ENCODE measurements at regions not wholly inside any gene's neighbourhood (a gene's known extent, or its start where the extent isn't known, plus 50 kb on each side); places are given as distances from the start of the nearest gene placed in this dataset.
A peak's percentile ranks its signal among the peaks of the same experiment; 100 is the strongest.

GRCh38 chr7:46224363-46224762 lies 303.3 kb upstream of the IGFBP3 start:
- peaks cover 15% of the 10 kb centered on the region for H3K4me1 ChIP-seq (ENCODE audit: insufficient read depth, poor library complexity, severe bottlenecking)
- ATAC-seq (ENCODE audit: low read depth) (no peak), DNase-seq (ENCODE audit: low spot score) (no peak)
- no peaks in the 10 kb centered on the region for H3K27me3 ChIP-seq (ENCODE audit: insufficient read depth, poor library complexity, severe bottlenecking)
- no peaks in the 10 kb centered on the region for H3K9me3 ChIP-seq (ENCODE audit: severe bottlenecking)
- H3K36me3 ChIP-seq (ENCODE audit: low read depth) = no peaks in the 10 kb centered on the region
- TF ChIP-seq CTCF (IDR thresholded peaks at IDR 0.05; ENCODE audit: poor library complexity, severe bottlenecking) = no peak
- no peak overlapping the region for H3K27ac ChIP-seq (ENCODE audit: poor library complexity, severe bottlenecking)
- no peak overlapping the region for H3K4me3 ChIP-seq (ENCODE audit: severe bottlenecking)

GRCh38 chr7:46220066-46220630 lies 299.1 kb upstream of the IGFBP3 start:
- Histone ChIP-seq H3K27ac (ENCODE audit: poor library complexity, severe bottlenecking) (peak overlapping the region; percentile 36), H3K4me3 (ENCODE audit: severe bottlenecking) (no peak overlapping the region), H3K9me3 (ENCODE audit: severe bottlenecking) (no peaks in the 10 kb centered on the region), H3K27me3 (ENCODE audit: insufficient read depth, poor library complexity, severe bottlenecking) (no peaks in the 10 kb centered on the region), H3K36me3 (ENCODE audit: low read depth) (no peaks in the 10 kb centered on the region), H3K4me1 (ENCODE audit: insufficient read depth, poor library complexity, severe bottlenecking) (peaks cover 12% of the 10 kb centered on the region)
- TF ChIP-seq CTCF (IDR thresholded peaks at IDR 0.05; ENCODE audit: poor library complexity, severe bottlenecking) = no peak
- ATAC-seq (ENCODE audit: low read depth) (peak; percentile 99), DNase-seq (ENCODE audit: low spot score) (peak; percentile 83)

- ATAC-seq (ENCODE audit: low read depth) (no peak), DNase-seq (ENCODE audit: low spot score) (no peak)
- Histone ChIP-seq H3K27me3 (ENCODE audit: insufficient read depth, poor library complexity, severe bottlenecking) (no peaks in the 10 kb centered on the region), H3K27ac (ENCODE audit: poor library complexity, severe bottlenecking) (no peak overlapping the region), H3K4me1 (ENCODE audit: insufficient read depth, poor library complexity, severe bottlenecking) (peaks cover 12% of the 10 kb centered on the region), H3K36me3 (ENCODE audit: low read depth) (no peaks in the 10 kb centered on the region), H3K9me3 (ENCODE audit: severe bottlenecking) (no peaks in the 10 kb centered on the region), H3K4me3 (ENCODE audit: severe bottlenecking) (no peak overlapping the region)
- no peak for TF ChIP-seq CTCF (IDR thresholded peaks at IDR 0.05; ENCODE audit: poor library complexity, severe bottlenecking)
Measured at GRCh38 chr7:46218461-46219200, 297.6 kb upstream of the IGFBP3 start.

GRCh38 chr7:46215987-46216567 lies 295.0 kb upstream of the IGFBP3 start:
- ATAC-seq (ENCODE audit: low read depth) = no peak
- Histone ChIP-seq H3K4me1 (ENCODE audit: insufficient read depth, poor library complexity, severe bottlenecking) (peaks cover 12% of the 10 kb centered on the region), H3K4me3 (ENCODE audit: severe bottlenecking) (no peak overlapping the region), H3K27ac (ENCODE audit: poor library complexity, severe bottlenecking) (no peak overlapping the region), H3K36me3 (ENCODE audit: low read depth) (no peaks in the 10 kb centered on the region), H3K9me3 (ENCODE audit: severe bottlenecking) (no peaks in the 10 kb centered on the region), H3K27me3 (ENCODE audit: insufficient read depth, poor library complexity, severe bottlenecking) (no peaks in the 10 kb centered on the region)
- TF ChIP-seq CTCF (IDR thresholded peaks at IDR 0.05; ENCODE audit: poor library complexity, severe bottlenecking) = no peak
- DNase-seq (ENCODE audit: low spot score) = no peak

GRCh38 chr7:46214526-46214925 lies 293.5 kb upstream of the IGFBP3 start:
- ATAC-seq (ENCODE audit: low read depth) (no peak), DNase-seq (ENCODE audit: low spot score) (no peak)
- H3K4me1 ChIP-seq (ENCODE audit: insufficient read depth, poor library complexity, severe bottlenecking) = no peaks in the 10 kb centered on the region
- no peaks in the 10 kb centered on the region for H3K27me3 ChIP-seq (ENCODE audit: insufficient read depth, poor library complexity, severe bottlenecking)
- no peaks in the 10 kb centered on the region for H3K36me3 ChIP-seq (ENCODE audit: low read depth)
- no peak overlapping the region for H3K27ac ChIP-seq (ENCODE audit: poor library complexity, severe bottlenecking)
- TF ChIP-seq CTCF (IDR thresholded peaks at IDR 0.05; ENCODE audit: poor library complexity, severe bottlenecking) = no peak
- no peaks in the 10 kb centered on the region for H3K9me3 ChIP-seq (ENCODE audit: severe bottlenecking)
- no peak overlapping the region for H3K4me3 ChIP-seq (ENCODE audit: severe bottlenecking)
